SK-N-SH treated with all-trans-retinoic acid at 6 μM for 48 hours (cell line): ENCODE measurements at regions not wholly inside any gene's neighbourhood (a gene's known extent, or its start where the extent isn't known, plus 50 kb on each side); places are given as distances from the start of the nearest gene placed in this dataset.

Source experiments
- BACH2 ChIP-seq: fragments of 250-450 bp; sonication (Bioruptor Pico); IDR thresholded peaks from 2 replicates; pipeline ENCODE4 v1.9.0; 2021; ENCODE audit warnings: mild to moderate bottlenecking, borderline replicate concordance
- CREB5 ChIP-seq: fragments of 250-450 bp; sonication (Bioruptor Pico); IDR thresholded peaks from 2 replicates; pipeline ENCODE4 v1.5.1; 2020; ENCODE audit warnings: low read depth, mild to moderate bottlenecking, moderate library complexity
- OSR1 ChIP-seq: fragments of 250-450 bp; sonication (Bioruptor Pico); IDR thresholded peaks from 2 replicates; pipeline ENCODE4 v1.8.0; 2022; ENCODE audit warnings: moderate library complexity, mild to moderate bottlenecking, inconsistent platforms
- PATZ1 ChIP-seq: fragments of 250-450 bp; sonication (Bioruptor Pico); IDR thresholded peaks from 2 replicates; pipeline ENCODE4 v1.8.0; 2020; ENCODE audit warnings: mild to moderate bottlenecking, moderate library complexity, borderline replicate concordance
- SNAI2 ChIP-seq: fragments of 250-450 bp; sonication (Bioruptor Pico); IDR thresholded peaks from 2 replicates; pipeline ENCODE4 v1.5.0; 2020; ENCODE audit warnings: mild to moderate bottlenecking, moderate library complexity
- TOX ChIP-seq: fragments of 250-450 bp; sonication (Bioruptor Pico); IDR thresholded peaks from 2 replicates; pipeline ENCODE4 v1.8.0; 2021; ENCODE audit warnings: mild to moderate bottlenecking, moderate library complexity, borderline replicate concordance
- TSHZ2 ChIP-seq: fragments of 250-450 bp; sonication (Bioruptor Pico); IDR thresholded peaks from 2 replicates; pipeline ENCODE4 v1.5.0; 2020; ENCODE audit warnings: mild to moderate bottlenecking, moderate library complexity
- ZFP3 ChIP-seq: fragments of 250-450 bp; sonication (Bioruptor Pico); IDR thresholded peaks from 2 replicates; pipeline ENCODE4 v1.5.0; 2020; ENCODE audit warnings: mild to moderate bottlenecking, moderate library complexity
- ZFP30 ChIP-seq: fragments of 450-650 bp; formaldehyde crosslinking; IDR thresholded peaks from 2 replicates; pipeline ENCODE4 v1.5.0; 2022; ENCODE audit warnings: mild to moderate bottlenecking, moderate library complexity
- ZNF70 ChIP-seq: fragments of 450-650 bp; formaldehyde crosslinking; IDR thresholded peaks from 2 replicates; pipeline ENCODE4 v1.5.0; 2020; ENCODE audit warnings: mild to moderate bottlenecking, moderate library complexity
- ZNF8 ChIP-seq: fragments of 450-650 bp; formaldehyde crosslinking; IDR thresholded peaks from 2 replicates; pipeline ENCODE4 v1.5.0; 2020; ENCODE audit warnings: mild to moderate bottlenecking, moderate library complexity
- TF ChIP-seq, protein P1 (sequence below): fragments of 250-450 bp; sonication (Bioruptor Pico); IDR thresholded peaks from 2 replicates; pipeline ENCODE4 v1.5.1; 2021; ENCODE audit warnings: mild to moderate bottlenecking, moderate library complexity

DNA sequence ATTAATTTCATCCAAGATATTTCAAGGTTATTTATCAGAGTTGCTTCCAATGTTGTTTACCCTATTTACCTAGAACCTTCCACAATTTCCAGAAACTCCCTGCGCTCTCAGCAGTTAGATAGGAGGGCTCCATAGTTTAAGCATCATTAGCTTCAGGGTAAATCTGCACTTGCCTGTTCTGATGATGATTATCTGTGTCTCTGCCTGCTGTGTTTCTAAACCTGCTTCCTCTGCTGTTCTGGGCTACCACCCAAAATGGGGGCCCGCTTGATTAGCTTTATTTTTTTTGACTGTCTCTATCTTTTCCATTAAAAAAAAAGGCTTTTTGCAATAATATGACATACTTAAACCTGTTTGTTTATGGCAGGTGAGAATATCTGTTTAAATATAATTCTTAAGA, 472.4 kb downstream of the DIPK2A start:
- TF ChIP-seq CREB5 (CRISPR knock-in tag), result no peak
- TF ChIP-seq SNAI2 (CRISPR knock-in tag), result no peak
- no peak for TF ChIP-seq ZNF8 (CRISPR knock-in tag)
- no peak for TF ChIP-seq BACH2 (CRISPR knock-in tag)
- TF ChIP-seq OSR1, result no peak
- TF ChIP-seq PATZ1 (CRISPR knock-in tag), result no peak
- no peak for TF ChIP-seq ZFP30 (CRISPR knock-in tag)
- TF ChIP-seq ZFP3 (CRISPR knock-in tag), result no peak
- TF ChIP-seq ZNF70 (CRISPR knock-in tag), result no peak
- TF ChIP-seq TSHZ2 (CRISPR knock-in tag), result no peak
- TF ChIP-seq, protein P1, sequence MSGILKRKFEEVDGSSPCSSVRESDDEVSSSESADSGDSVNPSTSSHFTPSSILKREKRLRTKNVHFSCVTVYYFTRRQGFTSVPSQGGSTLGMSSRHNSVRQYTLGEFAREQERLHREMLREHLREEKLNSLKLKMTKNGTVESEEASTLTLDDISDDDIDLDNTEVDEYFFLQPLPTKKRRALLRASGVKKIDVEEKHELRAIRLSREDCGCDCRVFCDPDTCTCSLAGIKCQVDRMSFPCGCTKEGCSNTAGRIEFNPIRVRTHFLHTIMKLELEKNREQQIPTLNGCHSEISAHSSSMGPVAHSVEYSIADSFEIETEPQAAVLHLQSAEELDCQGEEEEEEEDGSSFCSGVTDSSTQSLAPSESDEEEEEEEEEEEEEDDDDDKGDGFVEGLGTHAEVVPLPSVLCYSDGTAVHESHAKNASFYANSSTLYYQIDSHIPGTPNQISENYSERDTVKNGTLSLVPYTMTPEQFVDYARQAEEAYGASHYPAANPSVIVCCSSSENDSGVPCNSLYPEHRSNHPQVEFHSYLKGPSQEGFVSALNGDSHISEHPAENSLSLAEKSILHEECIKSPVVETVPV (CRISPR knock-in tag), result no peak
- TF ChIP-seq TOX, result no peak
